GM23338 (cell line): ENCODE measurements at regions not wholly inside any gene's neighbourhood (a gene's known extent, or its start where the extent isn't known, plus 50 kb on each side); places are given as distances from the start of the nearest gene placed in this dataset.

Source experiments
- ATAC-seq: fragments of 200-7000 bp; cut with Tn5 transposase; 3 replicates; pipeline ENCODE4 v1.9.1; 2020
- DNase-seq: peaks from one replicate; pipeline ENCODE4 v3.0.0-alpha.2; 2015; ENCODE audit warnings: low spot score
- H2AFZ ChIP-seq: fragments of 200-600 bp; sonication (generic); 2 replicates; pipeline ENCODE4 v1.8.0; 2016; ENCODE audit warnings: antibody characterized with exemption, mild to moderate bottlenecking, moderate library complexity
- H3F3A ChIP-seq: fragments of 200-600 bp; sonication (generic); replicated peaks from 2 replicates; pipeline ENCODE4 v1.8.0; 2017; ENCODE audit warnings: antibody characterized with exemption, mixed run types, low read depth
- H3K27ac ChIP-seq: fragments of 200-600 bp; sonication (generic); 2 replicates; pipeline ENCODE4 v1.6.1; 2016; ENCODE audit warnings: low read depth
- H3K27me3 ChIP-seq: fragments of 200-600 bp; sonication (generic); 2 replicates; pipeline ENCODE4 v1.8.0; 2016; ENCODE audit warnings: mild to moderate bottlenecking, mixed run types, moderate library complexity; ENCODE audit not compliant: insufficient read depth
- H3K36me3 ChIP-seq: fragments of 200-600 bp; sonication (generic); 2 replicates; pipeline ENCODE4 v1.8.0; 2016; ENCODE audit warnings: mild to moderate bottlenecking; ENCODE audit not compliant: insufficient read depth
- H3K4me1 ChIP-seq: fragments of 200-600 bp; sonication (generic); 2 replicates; pipeline ENCODE4 v1.8.0; 2016; ENCODE audit warnings: mild to moderate bottlenecking, moderate library complexity; ENCODE audit not compliant: insufficient read depth
- H3K4me2 ChIP-seq: fragments of 200-600 bp; sonication (generic); 2 replicates; pipeline ENCODE4 v1.7.1; 2017; ENCODE audit warnings: mixed run types
- H3K4me3 ChIP-seq: fragments of 200-600 bp; sonication (generic); 2 replicates; pipeline ENCODE4 v1.6.1; 2016; ENCODE audit warnings: mixed run types
- H3K79me2 ChIP-seq: fragments of 200-600 bp; sonication (generic); replicated peaks from 2 replicates; pipeline ENCODE4 v1.8.0; 2017; ENCODE audit warnings: mild to moderate bottlenecking; ENCODE audit not compliant: insufficient read depth
- H3K9me2 ChIP-seq: fragments of 200-600 bp; sonication (generic); 2 replicates; pipeline ENCODE4 v1.8.0; 2017; ENCODE audit not compliant: insufficient read depth
- H4K20me1 ChIP-seq: fragments of 200-600 bp; sonication (generic); replicated peaks from 2 replicates; pipeline ENCODE4 v1.8.0; 2017; ENCODE audit warnings: mild to moderate bottlenecking; ENCODE audit not compliant: insufficient read depth
- H3K27ac Mint-ChIP-seq: 2 replicates; pipeline ENCODE4 v1.8.0; 2020; ENCODE audit warnings: inconsistent platforms, mild to moderate bottlenecking, moderate library complexity, mixed read lengths
- H3K27me3 Mint-ChIP-seq: 3 replicates; pipeline ENCODE4 v1.8.0; 2022; ENCODE audit warnings: low read depth, mild to moderate bottlenecking, moderate library complexity, mixed read lengths, inconsistent platforms; ENCODE audit not compliant: insufficient read depth, poor library complexity
- H3K36me3 Mint-ChIP-seq: 3 replicates; pipeline ENCODE4 v1.8.0; 2021; ENCODE audit warnings: low read depth, mild to moderate bottlenecking, inconsistent platforms, moderate library complexity, mixed read lengths
- H3K4me1 Mint-ChIP-seq: 3 replicates; pipeline ENCODE4 v1.8.0; 2020; ENCODE audit warnings: mild to moderate bottlenecking, inconsistent platforms, mixed read lengths
- H3K4me3 Mint-ChIP-seq: 3 replicates; pipeline ENCODE4 v1.8.0; 2021; ENCODE audit warnings: moderate library complexity, mild to moderate bottlenecking, inconsistent platforms, mixed read lengths
- H3K9me3 Mint-ChIP-seq: 3 replicates; pipeline ENCODE4 v1.8.0; 2020; ENCODE audit warnings: moderate library complexity, mild to moderate bottlenecking, inconsistent platforms, mixed read lengths
- CREB1 ChIP-seq: fragments of 250-450 bp; sonication (Bioruptor Pico); IDR thresholded peaks from 2 replicates; pipeline ENCODE4 v1.5.0; 2020; ENCODE audit warnings: low read depth, mild to moderate bottlenecking, moderate library complexity
- EZH2phosphoT487 ChIP-seq: fragments of 200-600 bp; sonication (generic); IDR thresholded peaks from one replicate; pipeline ENCODE4 v1.8.1; 2018; ENCODE audit warnings: antibody characterized with exemption; ENCODE audit not compliant: unreplicated experiment
- JUNB ChIP-seq: IDR thresholded peaks from one replicate; pipeline ENCODE4 v1.6.1; 2016; ENCODE audit warnings: antibody characterized with exemption; ENCODE audit not compliant: unreplicated experiment
- NANOG ChIP-seq: IDR thresholded peaks from 2 replicates; pipeline ENCODE4 v1.6.1; 2016; ENCODE audit warnings: antibody characterized with exemption, borderline replicate concordance
- POLR2AphosphoS5 ChIP-seq: IDR thresholded peaks from 2 replicates; pipeline ENCODE4 v1.6.1; 2016; ENCODE audit warnings: antibody characterized with exemption, low read depth
- STAT1 ChIP-seq: IDR thresholded peaks from one replicate; pipeline ENCODE4 v1.6.1; 2016; ENCODE audit warnings: antibody characterized with exemption; ENCODE audit not compliant: unreplicated experiment
- ZNF114 ChIP-seq: fragments of 250-450 bp; sonication (Bioruptor Pico); IDR thresholded peaks from 2 replicates; pipeline ENCODE4 v1.5.0; 2020; ENCODE audit warnings: mild to moderate bottlenecking, moderate library complexity
- TF ChIP-seq, protein P1 (sequence below): IDR thresholded peaks from one replicate; pipeline ENCODE4 v1.6.1; 2018; ENCODE audit warnings: antibody characterized with exemption; ENCODE audit not compliant: unreplicated experiment
- TF ChIP-seq, protein P2 (sequence below), 2 experiments: fragments of 200-600 bp in 1 of 2; sonication (generic) in 1 of 2; conservative IDR thresholded peaks; 2 replicates each; pipeline versions ENCODE4 v1.5.1 to v1.6.1; 2016 to 2017; ENCODE audit warnings: antibody characterized with exemption in 2 of 2, low read depth in 2 of 2, mild to moderate bottlenecking in 2 of 2, moderate library complexity in 1 of 2
- TF ChIP-seq, protein P3 (sequence below): IDR thresholded peaks from 2 replicates; pipeline ENCODE4 v1.6.1; 2016; ENCODE audit warnings: antibody characterized with exemption

DNA sequence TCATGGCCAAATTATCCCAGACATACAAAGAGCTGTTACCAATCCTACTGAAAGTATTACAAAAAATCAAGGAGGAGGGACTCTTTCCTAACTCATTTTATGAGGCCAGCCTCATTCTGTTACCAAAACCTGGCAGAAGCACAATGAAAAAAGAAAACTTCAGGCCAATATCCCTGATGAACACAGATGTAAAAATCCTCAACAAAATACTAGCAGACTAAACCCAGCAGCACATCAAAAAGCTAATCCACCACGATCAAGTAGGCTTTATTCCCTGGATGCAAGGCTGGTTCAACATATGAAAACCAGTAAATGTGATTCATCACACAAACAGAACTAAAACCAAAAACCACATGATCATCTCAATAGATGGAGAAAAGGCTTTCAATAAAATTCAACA lies 109.2 kb downstream of the C6orf118 start:
- Mint-ChIP-seq H3K36me3 (peaks cover 9% of the 10 kb centered on the region; the same call in 2 of the 3 replicates), H3K27me3 (no peaks in the 10 kb centered on the region), H3K27ac (no peak overlapping the region), H3K9me3 (peaks cover 45% of the 10 kb centered on the region), H3K4me1 (no peaks in the 10 kb centered on the region), H3K4me3 (no peak overlapping the region)
- no peaks in the 10 kb centered on the region for H3K79me2 ChIP-seq
- no peaks in the 10 kb centered on the region for H3K4me1 ChIP-seq
- H3K4me2 ChIP-seq = no peak overlapping the region
- DNase-seq (no peak), ATAC-seq (no peak)
- no peaks in the 10 kb centered on the region for H3F3A ChIP-seq
- no peak overlapping the region for H3K27ac ChIP-seq
- 0 out of 2 replicates have a peak, but pooled peaks cover 5% of the 10 kb centered on the region for H3K9me2 ChIP-seq
- TF ChIP-seq NANOG (no peak), JUNB (no peak), STAT1 (no peak)
- TF ChIP-seq, protein P1, sequence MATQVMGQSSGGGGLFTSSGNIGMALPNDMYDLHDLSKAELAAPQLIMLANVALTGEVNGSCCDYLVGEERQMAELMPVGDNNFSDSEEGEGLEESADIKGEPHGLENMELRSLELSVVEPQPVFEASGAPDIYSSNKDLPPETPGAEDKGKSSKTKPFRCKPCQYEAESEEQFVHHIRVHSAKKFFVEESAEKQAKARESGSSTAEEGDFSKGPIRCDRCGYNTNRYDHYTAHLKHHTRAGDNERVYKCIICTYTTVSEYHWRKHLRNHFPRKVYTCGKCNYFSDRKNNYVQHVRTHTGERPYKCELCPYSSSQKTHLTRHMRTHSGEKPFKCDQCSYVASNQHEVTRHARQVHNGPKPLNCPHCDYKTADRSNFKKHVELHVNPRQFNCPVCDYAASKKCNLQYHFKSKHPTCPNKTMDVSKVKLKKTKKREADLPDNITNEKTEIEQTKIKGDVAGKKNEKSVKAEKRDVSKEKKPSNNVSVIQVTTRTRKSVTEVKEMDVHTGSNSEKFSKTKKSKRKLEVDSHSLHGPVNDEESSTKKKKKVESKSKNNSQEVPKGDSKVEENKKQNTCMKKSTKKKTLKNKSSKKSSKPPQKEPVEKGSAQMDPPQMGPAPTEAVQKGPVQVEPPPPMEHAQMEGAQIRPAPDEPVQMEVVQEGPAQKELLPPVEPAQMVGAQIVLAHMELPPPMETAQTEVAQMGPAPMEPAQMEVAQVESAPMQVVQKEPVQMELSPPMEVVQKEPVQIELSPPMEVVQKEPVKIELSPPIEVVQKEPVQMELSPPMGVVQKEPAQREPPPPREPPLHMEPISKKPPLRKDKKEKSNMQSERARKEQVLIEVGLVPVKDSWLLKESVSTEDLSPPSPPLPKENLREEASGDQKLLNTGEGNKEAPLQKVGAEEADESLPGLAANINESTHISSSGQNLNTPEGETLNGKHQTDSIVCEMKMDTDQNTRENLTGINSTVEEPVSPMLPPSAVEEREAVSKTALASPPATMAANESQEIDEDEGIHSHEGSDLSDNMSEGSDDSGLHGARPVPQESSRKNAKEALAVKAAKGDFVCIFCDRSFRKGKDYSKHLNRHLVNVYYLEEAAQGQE = no peak
- H3K4me3 ChIP-seq = no peak overlapping the region
- no peaks in the 10 kb centered on the region for H3K36me3 ChIP-seq
- H3K27me3 ChIP-seq = no peaks in the 10 kb centered on the region
- H2AFZ ChIP-seq = no peak overlapping the region
- H4K20me1 ChIP-seq = no peaks in the 10 kb centered on the region; the same call in 1 of the 2 replicates

DNA sequence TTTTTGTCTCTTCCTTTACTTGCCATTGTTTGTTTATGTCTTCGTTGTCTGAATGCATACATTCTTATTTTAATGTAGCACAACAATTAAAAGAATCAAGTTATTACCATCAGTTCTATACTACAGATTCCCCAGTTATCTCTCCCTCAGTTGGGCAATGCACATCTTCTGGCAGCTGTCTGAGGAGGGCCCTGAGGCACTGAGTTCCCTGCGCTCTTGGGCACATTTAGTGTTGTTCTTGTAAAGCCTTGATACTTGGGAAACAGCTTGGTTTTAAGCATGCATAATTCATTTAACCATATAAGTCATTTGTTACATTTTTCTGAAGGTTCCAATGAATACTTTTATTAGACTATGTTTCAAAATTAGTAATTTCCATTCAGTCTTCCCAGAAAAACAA lies 117.9 kb downstream of the C6orf118 start:
- Mint-ChIP-seq H3K36me3 (peaks cover 13% of the 10 kb centered on the region; the same call in 2 of the 3 replicates), H3K4me1 (no peaks in the 10 kb centered on the region), H3K27me3 (no peaks in the 10 kb centered on the region), H3K27ac (no peak overlapping the region), H3K4me3 (no peak overlapping the region), H3K9me3 (peaks cover 41% of the 10 kb centered on the region)
- no peaks in the 10 kb centered on the region for H3F3A ChIP-seq
- no peaks in the 10 kb centered on the region for H3K79me2 ChIP-seq
- H3K36me3 ChIP-seq = no peaks in the 10 kb centered on the region
- no peak overlapping the region for H3K27ac ChIP-seq
- ATAC-seq = no peak
- no peak overlapping the region for H2AFZ ChIP-seq
- no peaks in the 10 kb centered on the region for H3K27me3 ChIP-seq
- H3K4me2 ChIP-seq = no peak overlapping the region
- no peaks in the 10 kb centered on the region for H3K4me1 ChIP-seq
- no peak overlapping the region for H3K4me3 ChIP-seq
- DNase-seq = no peak
- H3K9me2 ChIP-seq = no peaks in the 10 kb centered on the region
- no peaks in the 10 kb centered on the region for H4K20me1 ChIP-seq
- TF ChIP-seq, protein P1 = no peak
- TF ChIP-seq, protein P2, sequence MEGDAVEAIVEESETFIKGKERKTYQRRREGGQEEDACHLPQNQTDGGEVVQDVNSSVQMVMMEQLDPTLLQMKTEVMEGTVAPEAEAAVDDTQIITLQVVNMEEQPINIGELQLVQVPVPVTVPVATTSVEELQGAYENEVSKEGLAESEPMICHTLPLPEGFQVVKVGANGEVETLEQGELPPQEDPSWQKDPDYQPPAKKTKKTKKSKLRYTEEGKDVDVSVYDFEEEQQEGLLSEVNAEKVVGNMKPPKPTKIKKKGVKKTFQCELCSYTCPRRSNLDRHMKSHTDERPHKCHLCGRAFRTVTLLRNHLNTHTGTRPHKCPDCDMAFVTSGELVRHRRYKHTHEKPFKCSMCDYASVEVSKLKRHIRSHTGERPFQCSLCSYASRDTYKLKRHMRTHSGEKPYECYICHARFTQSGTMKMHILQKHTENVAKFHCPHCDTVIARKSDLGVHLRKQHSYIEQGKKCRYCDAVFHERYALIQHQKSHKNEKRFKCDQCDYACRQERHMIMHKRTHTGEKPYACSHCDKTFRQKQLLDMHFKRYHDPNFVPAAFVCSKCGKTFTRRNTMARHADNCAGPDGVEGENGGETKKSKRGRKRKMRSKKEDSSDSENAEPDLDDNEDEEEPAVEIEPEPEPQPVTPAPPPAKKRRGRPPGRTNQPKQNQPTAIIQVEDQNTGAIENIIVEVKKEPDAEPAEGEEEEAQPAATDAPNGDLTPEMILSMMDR (conservative IDR thresholded peaks at IDR 0.05; ENCODE audit: low read depth in 2 of 2) = no peak
- no peak for TF ChIP-seq NANOG
- no peak for TF ChIP-seq ZNF114 (CRISPR knock-in tag)
- no peak for TF ChIP-seq CREB1 (CRISPR knock-in tag)
- TF ChIP-seq EZH2phosphoT487 = no peak
- TF ChIP-seq STAT1 = no peak
- no peak for TF ChIP-seq JUNB
- TF ChIP-seq POLR2AphosphoS5 = no peak
- TF ChIP-seq, protein P3, sequence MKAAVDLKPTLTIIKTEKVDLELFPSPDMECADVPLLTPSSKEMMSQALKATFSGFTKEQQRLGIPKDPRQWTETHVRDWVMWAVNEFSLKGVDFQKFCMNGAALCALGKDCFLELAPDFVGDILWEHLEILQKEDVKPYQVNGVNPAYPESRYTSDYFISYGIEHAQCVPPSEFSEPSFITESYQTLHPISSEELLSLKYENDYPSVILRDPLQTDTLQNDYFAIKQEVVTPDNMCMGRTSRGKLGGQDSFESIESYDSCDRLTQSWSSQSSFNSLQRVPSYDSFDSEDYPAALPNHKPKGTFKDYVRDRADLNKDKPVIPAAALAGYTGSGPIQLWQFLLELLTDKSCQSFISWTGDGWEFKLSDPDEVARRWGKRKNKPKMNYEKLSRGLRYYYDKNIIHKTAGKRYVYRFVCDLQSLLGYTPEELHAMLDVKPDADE = no peak
